H1 (cell line): ENCODE measurements at regions not wholly inside any gene's neighbourhood (a gene's known extent, or its start where the extent isn't known, plus 50 kb on each side); places are given as distances from the start of the nearest gene placed in this dataset.

Experiments
- CTCF ChIA-PET: fragments of 300-600 bp; sonication (Branson Sonifier 250); formaldehyde crosslinking; loops from one replicate; lab custom pipeline; 2021; ENCODE audit not compliant: partially characterized antibody; lab: Charles Lee
- POLR2A ChIA-PET: fragments of 300-600 bp; sonication (Branson Sonifier 250); formaldehyde crosslinking; loops from one replicate; lab custom pipeline; 2021; ENCODE audit warnings: inconsistent platforms; ENCODE audit not compliant: partially characterized antibody; lab: Charles Lee
- DNase-seq, 2 experiments: peaks; one replicate each; pipeline versions ENCODE4 v3.0.0 to v3.0.0-alpha.2; 2010 to 2022; ENCODE audit warnings: low spot score in 2 of 2, low read depth in 1 of 2, mixed read lengths in 1 of 2
- FAIRE-seq: peaks from 2 replicates; lab custom pipeline; 2011; peaks lifted over from hg19 to GRCh38; lab: Jason Lieb, UNC
- H2AFZ ChIP-seq: 2 replicates; pipeline ENCODE4 v1.8.1; 2012; ENCODE audit warnings: low read length, inconsistent platforms
- H2AK5ac ChIP-seq: 2 replicates; pipeline ENCODE4 v1.6.1; 2013; ENCODE audit warnings: low read depth, low read length
- H2BK120ac ChIP-seq: replicated peaks from 2 replicates; pipeline ENCODE3; 2013; ENCODE audit warnings: low read depth, low read length, inconsistent platforms
- H2BK12ac ChIP-seq: 2 replicates; pipeline ENCODE4 v1.6.1; 2013; ENCODE audit warnings: low read depth, low read length
- H2BK15ac ChIP-seq: 2 replicates; pipeline ENCODE4 v1.6.1; 2013; ENCODE audit warnings: low read length
- H2BK20ac ChIP-seq: 2 replicates; pipeline ENCODE4 v1.6.1; 2013; ENCODE audit warnings: low read length
- H2BK5ac ChIP-seq: 2 replicates; pipeline ENCODE4 v1.6.1; 2013; ENCODE audit warnings: low read depth, low read length
- H3K14ac ChIP-seq: 2 replicates; pipeline ENCODE4 v1.6.1; 2013; ENCODE audit warnings: inconsistent platforms; ENCODE audit not compliant: insufficient read length
- H3K18ac ChIP-seq: 2 replicates; pipeline ENCODE4 v1.6.1; 2013; ENCODE audit warnings: low read length; ENCODE audit errors: extremely low read depth
- H3K23ac ChIP-seq: 2 replicates; pipeline ENCODE4 v1.6.1; 2013; ENCODE audit warnings: inconsistent platforms; ENCODE audit not compliant: insufficient read length
- H3K23me2 ChIP-seq: 2 replicates; pipeline ENCODE4 v1.6.1; 2013; ENCODE audit warnings: low read depth, low read length
- H3K27ac ChIP-seq: 2 replicates; pipeline ENCODE4 v1.6.1; 2011; ENCODE audit warnings: low read depth, low read length, inconsistent platforms
- H3K27me3 ChIP-seq, 4 experiments: replicated peaks in 1 of 4; 1 replicate in 1 of 4; 2 replicates in 3 of 4; pipeline versions ENCODE4 v1.6.1 to v1.8.1; 2011 to 2013; ENCODE audit warnings: low read length in 3 of 4, mild to moderate bottlenecking in 3 of 4, inconsistent platforms in 2 of 4, mixed read lengths in 2 of 4, moderate library complexity in 1 of 4; ENCODE audit not compliant: control insufficient read depth in 3 of 4, insufficient read depth in 3 of 4; ENCODE audit errors: extremely low read depth in 1 of 4
- H3K36me3 ChIP-seq, 4 experiments: 2 replicates each; pipeline versions ENCODE4 v1.6.1 to v1.8.1; 2011 to 2013; ENCODE audit warnings: mild to moderate bottlenecking in 4 of 4, low read length in 3 of 4, moderate library complexity in 2 of 4, control low read depth in 1 of 4, inconsistent platforms in 1 of 4; ENCODE audit not compliant: insufficient read depth in 4 of 4, control insufficient read depth in 2 of 4
- H3K4ac ChIP-seq: replicated peaks from 2 replicates; pipeline ENCODE3; 2013; ENCODE audit warnings: low read length, low read depth, mixed read lengths, inconsistent platforms; ENCODE audit not compliant: insufficient read length
- H3K4me1 ChIP-seq, 4 experiments: replicated peaks in 1 of 4; 1 replicate in 1 of 4; 2 replicates in 3 of 4; pipeline versions ENCODE4 v1.6.1 to v1.8.1; 2011 to 2013; ENCODE audit warnings: low read length in 3 of 4, inconsistent platforms in 2 of 4, mixed read lengths in 1 of 4; ENCODE audit not compliant: insufficient read depth in 4 of 4, control insufficient read depth in 3 of 4
- H3K4me2 ChIP-seq, 2 experiments: 2 replicates each; pipeline versions ENCODE4 v1.6.1 to v1.8.1; 2011 to 2013; ENCODE audit warnings: low read depth in 2 of 2, low read length in 2 of 2, control low read depth in 1 of 2, inconsistent platforms in 1 of 2, mild to moderate bottlenecking in 1 of 2; ENCODE audit not compliant: insufficient read depth in 1 of 2
- H3K4me3 ChIP-seq, 4 experiments: fragments of 200-600, 300-600 bp in 1 of 4; sonication (generic), shearing (Covaris generic), sonication (Bioruptor Twin) in 1 of 4; 2 replicates each; pipeline versions ENCODE4 v1.5.1 to v1.8.1; 2011 to 2016; ENCODE audit warnings: low read length in 4 of 4, low read depth in 3 of 4, control low read depth in 2 of 4, inconsistent platforms in 2 of 4, mild to moderate bottlenecking in 2 of 4, mixed read lengths in 1 of 4, moderate library complexity in 1 of 4; ENCODE audit not compliant: insufficient read depth in 2 of 4; ENCODE audit errors: extremely low read depth in 1 of 4
- H3K56ac ChIP-seq: replicated peaks from 2 replicates; pipeline ENCODE3; 2013; ENCODE audit warnings: low read depth, mild to moderate bottlenecking, mixed read lengths, low read length, inconsistent platforms; ENCODE audit not compliant: insufficient read length
- H3K79me1 ChIP-seq: 2 replicates; pipeline ENCODE4 v1.6.1; 2013; ENCODE audit warnings: low read depth, low read length, control low read depth
- H3K79me2 ChIP-seq, 2 experiments: 2 replicates each; pipeline versions ENCODE4 v1.6.1 to v1.8.1; 2012 to 2013; ENCODE audit warnings: low read length in 2 of 2, mild to moderate bottlenecking in 2 of 2, inconsistent platforms in 1 of 2; ENCODE audit not compliant: insufficient read depth in 2 of 2, control insufficient read depth in 1 of 2
- H3K9ac ChIP-seq, 4 experiments: replicated peaks in 1 of 4; 1 replicate in 1 of 4; 2 replicates in 3 of 4; pipeline versions ENCODE4 v1.6.1 to v1.8.1; 2011 to 2013; ENCODE audit warnings: low read depth in 3 of 4, low read length in 3 of 4, control low read depth in 2 of 4, mild to moderate bottlenecking in 2 of 4, moderate library complexity in 2 of 4, inconsistent platforms in 1 of 4; ENCODE audit errors: extremely low read depth in 1 of 4
- H3K9me3 ChIP-seq, 2 experiments: 2 replicates each; pipeline versions ENCODE4 v1.6.1 to v1.8.1; 2012 to 2013; ENCODE audit warnings: mild to moderate bottlenecking in 2 of 2, moderate library complexity in 2 of 2, control low read depth in 1 of 2, inconsistent platforms in 1 of 2, low read depth in 1 of 2, low read length in 1 of 2, mixed read lengths in 1 of 2; ENCODE audit not compliant: insufficient read depth in 2 of 2
- H4K20me1 ChIP-seq, 2 experiments: replicated peaks in 1 of 2; 2 replicates each; pipeline versions ENCODE3 to v1.8.1; 2011 to 2013; ENCODE audit warnings: inconsistent platforms in 2 of 2, low read length in 2 of 2, mild to moderate bottlenecking in 1 of 2; ENCODE audit not compliant: insufficient read depth in 2 of 2, control insufficient read depth in 1 of 2
- H4K5ac ChIP-seq: 2 replicates; pipeline ENCODE4 v1.6.1; 2013; ENCODE audit warnings: low read length, low read depth, mixed read lengths, inconsistent platforms; ENCODE audit not compliant: insufficient read length
- H4K8ac ChIP-seq: 2 replicates; pipeline ENCODE4 v1.8.0; 2013; ENCODE audit warnings: mild to moderate bottlenecking, moderate library complexity, low read length, inconsistent platforms; ENCODE audit not compliant: insufficient read depth; ENCODE audit errors: extremely low read depth
- H4K91ac ChIP-seq: replicated peaks from 2 replicates; pipeline ENCODE3; 2013; ENCODE audit warnings: low read length, mixed read lengths, inconsistent platforms; ENCODE audit not compliant: insufficient read length
- BACH1 ChIP-seq: IDR thresholded peaks from 2 replicates; pipeline ENCODE4 v1.6.1; 2012; ENCODE audit warnings: low read length, improper control_type of control experiment
- CREB1 ChIP-seq: IDR thresholded peaks from 2 replicates; pipeline ENCODE4 v1.6.1; 2012; ENCODE audit warnings: inconsistent platforms
- GTF2F1 ChIP-seq: IDR thresholded peaks from 2 replicates; pipeline ENCODE4 v1.6.1; 2012; ENCODE audit warnings: low read depth, low read length, improper control_type of control experiment, borderline replicate concordance
- HDAC6 ChIP-seq: IDR thresholded peaks from one replicate; pipeline ENCODE4 v1.7.1; 2012; ENCODE audit warnings: low read depth, mild to moderate bottlenecking, inconsistent platforms, low read length, moderate library complexity
- ZNF274 ChIP-seq: IDR thresholded peaks from 2 replicates; pipeline ENCODE4 v1.7.0; 2012; ENCODE audit warnings: low read length, borderline replicate concordance; ENCODE audit errors: extremely low read depth
- WGBS, 2 experiments: shearing (Covaris generic) in 1 of 2; methylation state at CpG; one replicate each; pipeline versions ENCODE4 v1.1.6 to v1.1.7; 2013 to 2015; ENCODE audit warnings: low lambda C conversion rate in 2 of 2, mixed read lengths in 2 of 2, inconsistent platforms in 1 of 2, low coverage in 1 of 2, missing lambda C conversion rate in 1 of 2; ENCODE audit not compliant: insufficient replicate concordance in 2 of 2, insufficient coverage in 1 of 2, insufficient read length in 1 of 2; ENCODE audit errors: extremely low coverage in 1 of 2, missing lambda C conversion rate in 1 of 2; 5-methylcytosine and 5-hydroxymethylcytosine counted together

DNA sequence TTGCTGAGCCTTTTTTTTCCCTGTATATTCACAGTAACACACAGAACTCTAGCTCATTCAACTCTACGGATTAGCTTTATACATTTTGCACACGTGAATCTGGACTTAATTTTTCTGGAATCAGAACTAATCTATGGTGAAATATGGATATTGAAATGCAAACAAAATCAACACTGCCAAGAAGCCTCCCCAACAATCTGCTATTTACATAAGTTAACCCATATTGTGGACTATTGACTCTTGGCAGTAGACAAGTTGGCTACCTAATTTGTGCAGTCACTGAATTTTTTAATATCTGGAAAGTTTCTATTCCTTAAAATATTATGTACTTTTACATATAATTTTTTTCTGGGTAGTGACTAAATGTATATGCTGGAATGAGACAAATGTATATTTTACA, 815.4 kb downstream of the PCDH17 start:
- FAIRE-seq (no peak), DNase-seq (no peak)
- H3K23ac ChIP-seq, result no peak overlapping the region
- no peak overlapping the region for H3K9ac ChIP-seq
- no peak overlapping the region for H4K8ac ChIP-seq
- H2AK5ac ChIP-seq, result no peak overlapping the region
- H4K91ac ChIP-seq, result no peak overlapping the region
- no peaks in the 10 kb centered on the region for H3K79me2 ChIP-seq
- no peaks in the 10 kb centered on the region for H4K20me1 ChIP-seq
- no peak overlapping the region for H4K5ac ChIP-seq
- no peaks in the 10 kb centered on the region for H3K36me3 ChIP-seq
- TF ChIP-seq BACH1 (no peak), GTF2F1 (no peak), ZNF274 (no peak), CREB1 (no peak), HDAC6 (no peak)
- no peak overlapping the region for H2AFZ ChIP-seq
- no peaks in the 10 kb centered on the region for H3K27me3 ChIP-seq
- H3K4me1 ChIP-seq, result no peaks in the 10 kb centered on the region
- 93% methylated on average over 2 of the region's 2 CpGs; no CpG with 5 or more reads in 1 of the 2 experiments for WGBS, 2 experiments
- H2BK20ac ChIP-seq, result no peak overlapping the region
- H3K27ac ChIP-seq, result no peak overlapping the region
- no peak overlapping the region for H3K56ac ChIP-seq
- ChIA-PET CTCF (no interaction called here), POLR2A (no interaction called here)
- H2BK5ac ChIP-seq, result no peak overlapping the region
- no peak overlapping the region for H2BK12ac ChIP-seq
- H3K4me2 ChIP-seq, result no peak overlapping the region
- H2BK15ac ChIP-seq, result no peak overlapping the region
- no peak overlapping the region for H3K14ac ChIP-seq
- no peaks in the 10 kb centered on the region for H3K23me2 ChIP-seq
- no peaks in the 10 kb centered on the region for H3K9me3 ChIP-seq
- no peak overlapping the region for H2BK120ac ChIP-seq
- H3K79me1 ChIP-seq, result no peaks in the 10 kb centered on the region
- no peak overlapping the region for H3K4me3 ChIP-seq
- no peak overlapping the region for H3K4ac ChIP-seq
- no peak overlapping the region for H3K18ac ChIP-seq
